GM18907 (cell line): ENCODE measurements at regions not wholly inside any gene's neighbourhood (a gene's known extent, or its start where the extent isn't known, plus 50 kb on each side); places are given as distances from the start of the nearest gene placed in this dataset.

ENCODE experiments used
- ATAC-seq: cut with Tn5 transposase; IDR thresholded peaks from one replicate; pipeline ENCODE4 v1.9.1; 2021; ENCODE audit warnings: mild to moderate bottlenecking, moderate library complexity; ENCODE audit not compliant: unreplicated experiment

DNA sequence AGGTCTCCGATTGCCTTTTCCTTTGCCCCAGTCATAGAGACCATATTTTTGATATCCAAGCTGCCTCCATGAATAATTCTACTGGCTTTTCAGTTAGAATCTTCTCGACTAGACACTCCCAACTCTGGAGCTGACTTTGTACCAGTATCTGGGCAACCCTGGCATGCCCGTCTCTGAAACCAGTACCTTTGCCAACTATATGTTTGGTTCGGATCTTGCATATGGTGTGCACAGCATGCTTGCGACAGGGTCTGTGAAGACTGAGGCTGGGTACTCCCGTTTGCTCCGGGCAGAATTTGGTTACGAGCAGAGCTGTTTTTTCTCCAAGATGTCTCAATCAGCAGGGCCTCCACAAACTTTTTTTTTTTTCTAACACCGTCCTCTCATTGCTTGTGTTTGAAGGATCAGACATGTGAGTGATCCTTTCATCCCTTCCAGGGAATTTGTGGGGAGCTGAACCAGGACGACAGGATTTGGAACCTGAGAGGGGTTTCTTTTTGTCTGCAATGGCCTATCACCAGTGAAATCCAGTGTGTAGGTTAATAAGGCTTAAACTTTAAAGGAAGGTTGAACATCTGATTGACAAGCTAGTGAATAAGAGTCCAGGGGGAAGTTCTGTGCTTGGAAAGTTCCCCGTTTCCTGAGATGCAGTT, 322.3 kb downstream of the MYCN start:
- no peak for ATAC-seq

GRCh38 chr2:16261791-16262190, 321.4 kb downstream of the MYCN start:
- ATAC-seq = no peak

GRCh38 chr2:16261071-16261470, 320.7 kb downstream of the MYCN start:
- no peak for ATAC-seq

DNA sequence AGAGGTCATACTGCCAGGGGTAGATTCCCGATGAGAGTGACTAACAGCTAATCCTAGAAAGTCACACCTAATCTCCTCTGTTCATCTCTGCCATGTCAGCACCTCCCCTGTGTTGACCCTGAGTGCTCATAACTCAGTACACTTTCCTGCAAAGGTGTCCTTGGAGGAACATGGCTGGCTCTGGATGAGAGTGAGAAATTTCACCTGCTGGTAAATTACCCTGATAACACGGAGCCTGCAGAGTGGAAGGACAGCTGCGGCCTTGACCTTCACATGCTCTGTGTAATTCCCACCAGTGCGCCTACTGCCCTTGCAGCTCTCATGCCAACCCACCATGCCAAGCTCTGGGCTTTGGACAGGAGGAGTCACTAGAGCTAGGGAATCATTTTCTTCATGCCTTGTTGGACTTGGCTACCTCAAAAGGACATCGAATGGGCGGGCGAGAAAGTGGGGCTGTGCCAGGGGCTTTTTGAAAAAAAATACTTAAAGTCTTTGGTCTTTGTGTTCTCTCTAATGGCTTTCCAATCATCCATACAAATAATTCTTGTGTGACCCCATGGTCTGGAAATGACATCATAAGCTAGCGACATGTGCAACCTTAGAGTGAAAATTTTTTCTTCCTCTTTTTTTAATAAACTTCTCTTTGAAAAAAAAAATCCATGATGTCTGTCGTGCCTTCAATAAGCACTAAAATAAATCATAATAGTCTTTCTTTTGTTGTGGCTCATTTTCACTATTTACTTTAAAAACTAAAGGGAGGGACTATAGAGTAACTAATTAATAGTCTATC, 319.9 kb downstream of the MYCN start:
- no peak for ATAC-seq

DNA sequence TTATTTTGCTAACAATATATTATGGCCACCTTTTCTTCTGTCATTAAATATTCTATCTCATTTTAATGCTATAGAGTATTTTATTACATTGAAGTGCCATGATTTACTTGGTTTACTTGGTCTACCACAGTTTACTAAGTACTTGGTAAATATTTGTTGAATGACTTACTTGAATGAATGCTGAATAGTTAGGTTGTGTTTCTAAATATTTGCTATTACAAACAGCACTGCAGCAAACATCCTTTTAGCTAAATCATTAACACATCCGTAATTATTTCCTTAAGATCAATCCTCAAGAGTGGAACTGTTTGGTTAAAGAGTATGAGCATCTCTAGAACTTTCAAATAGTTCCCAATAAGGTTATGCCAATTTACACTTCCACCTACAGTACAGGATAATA, 318.7 kb downstream of the MYCN start:
- ATAC-seq = no peak

GRCh38 chr2:16258350-16258749, 318.0 kb downstream of the MYCN start:
- ATAC-seq = no peak

GRCh38 chr2:16257322-16258028, 317.1 kb downstream of the MYCN start:
- no peak for ATAC-seq

GRCh38 chr2:16256601-16257321, 316.4 kb downstream of the MYCN start:
- ATAC-seq = no peak

DNA sequence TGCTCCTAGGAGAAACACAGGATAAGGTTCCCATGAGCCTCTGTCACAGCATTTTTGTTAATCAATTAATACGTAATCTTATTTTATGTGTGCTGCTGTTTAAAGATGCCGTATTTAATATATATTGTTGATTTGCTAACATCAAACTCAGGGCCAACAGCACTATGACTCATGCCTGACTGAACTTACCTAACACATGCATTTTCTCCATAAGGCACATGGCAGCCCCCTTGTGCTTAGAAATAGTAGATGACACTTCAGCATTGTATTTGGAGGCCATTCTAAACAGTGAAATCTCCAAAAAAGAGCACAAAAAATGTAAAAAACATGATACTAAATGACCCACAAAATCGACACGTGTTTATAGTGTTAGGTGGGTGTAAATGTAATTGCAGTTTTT, 314.8 kb downstream of the MYCN start:
- ATAC-seq = no peak

DNA sequence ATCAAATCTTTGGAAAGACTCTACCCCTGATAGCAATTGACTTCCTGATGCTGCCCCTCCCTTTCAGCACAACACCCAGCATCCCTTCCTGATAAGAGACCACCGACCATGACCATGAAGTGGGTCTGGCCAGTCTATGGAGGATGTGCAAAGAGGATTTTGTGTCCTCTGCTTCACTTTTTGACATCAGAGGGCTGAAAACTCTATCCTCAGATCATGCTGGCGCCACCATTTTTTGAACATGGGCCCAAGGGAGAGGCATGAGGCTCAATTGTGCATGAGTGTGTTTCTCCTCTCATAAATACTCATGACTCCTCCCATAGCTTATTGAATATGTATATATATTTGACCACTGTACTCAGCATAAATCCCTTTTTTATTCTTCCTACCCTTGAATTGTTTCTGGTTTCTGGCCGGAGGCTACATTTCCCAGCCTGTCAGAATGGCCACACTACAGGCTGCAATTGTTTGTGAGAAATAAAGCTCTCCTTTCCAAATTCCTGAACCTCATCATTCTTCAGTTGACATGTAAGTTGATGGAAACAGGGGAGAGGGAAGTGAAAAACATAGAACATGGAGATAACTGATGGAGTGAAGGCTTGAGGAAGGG, 314.1 kb downstream of the MYCN start:
- no peak for ATAC-seq

- no peak for ATAC-seq
Observed at GRCh38 chr2:16253291-16253690, 312.9 kb downstream of the MYCN start.

- ATAC-seq = no peak
Observed at GRCh38 chr2:16252891-16253290, 312.5 kb downstream of the MYCN start.

DNA sequence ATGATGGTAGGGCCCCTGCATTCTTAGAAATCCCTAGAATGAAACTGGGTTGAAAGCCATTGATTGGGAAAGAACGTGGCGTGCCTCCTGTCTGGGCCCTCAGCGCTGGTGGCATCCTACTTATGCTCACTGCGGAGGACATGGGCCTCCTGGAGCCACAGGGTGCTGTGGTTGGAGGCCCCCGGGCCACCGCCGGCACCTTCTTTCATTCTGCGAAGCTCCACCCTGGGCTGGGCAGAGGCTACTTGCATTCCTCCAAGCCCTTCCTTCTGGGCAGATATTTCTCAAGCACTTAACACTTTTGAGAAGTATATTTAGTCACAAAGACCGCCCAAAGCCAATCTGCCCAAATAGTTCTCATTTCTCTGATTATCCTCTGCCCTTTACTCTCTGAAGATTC, 311.9 kb downstream of the MYCN start:
- ATAC-seq = no peak

- ATAC-seq = no peak
Observed at GRCh38 chr2:16251511-16252225, 311.3 kb downstream of the MYCN start.

- ATAC-seq = no peak
Observed at GRCh38 chr2:16250886-16251285, 310.5 kb downstream of the MYCN start.

GRCh38 chr2:16250466-16250865, 310.1 kb downstream of the MYCN start:
- ATAC-seq = no peak

- ATAC-seq = no peak
Observed at GRCh38 chr2:16250056-16250425, 309.7 kb downstream of the MYCN start.

DNA sequence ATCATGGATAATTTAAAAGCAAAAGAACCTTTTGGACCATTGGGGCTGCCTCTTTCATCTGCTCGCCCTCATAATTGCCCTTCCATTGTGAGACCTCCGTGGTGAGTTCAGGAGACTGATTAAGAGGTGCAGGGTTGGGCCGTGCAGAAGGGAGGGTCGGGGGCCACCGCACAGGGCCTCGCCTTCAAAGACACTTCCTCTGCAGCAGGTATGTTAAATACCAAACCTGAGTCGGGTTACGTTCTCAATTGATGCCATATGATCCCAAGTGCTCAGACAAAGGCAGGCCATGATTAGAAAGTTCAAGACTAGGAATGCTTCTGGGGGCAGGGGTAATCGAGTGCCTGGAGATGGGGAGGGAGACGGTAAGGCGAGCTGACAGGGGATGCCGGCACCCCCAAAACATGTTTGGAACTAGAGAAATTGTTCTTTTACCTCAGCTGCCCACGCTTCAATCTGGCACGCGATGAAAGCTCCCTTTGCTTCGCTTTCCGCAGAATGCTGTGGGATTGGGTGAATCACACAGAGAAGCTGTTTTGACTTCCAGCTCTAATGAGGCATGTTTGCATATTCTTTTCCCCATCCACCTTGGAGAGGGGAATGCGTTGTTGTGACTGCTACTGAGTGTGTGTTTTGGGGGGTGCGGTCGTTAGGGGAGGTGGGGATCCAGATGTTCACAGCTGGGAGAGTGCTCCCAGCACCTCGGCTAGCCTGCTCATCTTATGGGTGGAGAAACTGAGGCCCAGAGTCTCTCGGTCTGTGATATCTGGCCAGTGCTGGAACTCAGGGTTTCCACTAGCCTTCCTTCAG, 309.1 kb downstream of the MYCN start:
- no peak for ATAC-seq

DNA sequence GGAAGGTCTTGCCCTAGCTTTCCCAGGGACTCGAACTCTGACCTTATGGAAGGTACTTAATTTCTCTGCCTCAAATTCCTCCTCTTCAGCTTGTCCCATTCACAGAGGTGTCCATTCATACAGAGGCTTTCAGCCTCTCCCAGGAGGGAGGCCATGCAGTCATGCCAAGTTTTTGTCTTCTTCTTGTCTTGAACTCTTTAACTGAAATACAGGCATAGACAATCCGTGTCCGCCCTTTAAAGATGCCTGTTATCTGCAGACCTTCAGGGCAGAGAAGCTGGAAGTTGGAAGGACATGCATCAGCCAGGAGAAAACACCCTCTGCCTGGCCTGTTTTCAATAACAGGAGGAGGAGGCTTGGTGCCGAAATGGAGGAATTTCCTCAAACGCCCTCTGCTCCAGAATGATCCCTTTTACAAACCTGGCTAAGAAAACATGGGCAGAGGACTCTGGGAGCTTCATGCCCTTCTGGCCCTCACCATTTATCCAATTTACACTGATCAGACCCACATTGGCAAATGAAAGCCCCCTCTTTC, 308.3 kb downstream of the MYCN start:
- ATAC-seq = no peak
